Lower lobe of right lung (tissue), 2 donors: ENCODE measurements at regions not wholly inside any gene's neighbourhood (a gene's known extent, or its start where the extent isn't known, plus 50 kb on each side); places are given as distances from the start of the nearest gene placed in this dataset.

Source experiments
- ATAC-seq, 2 donors: fragments of 200-7000 bp; cut with Tn5 transposase; one replicate each; pipeline ENCODE4 v1.9.1; 2020 to 2022; ENCODE audit warnings: mild to moderate bottlenecking in 2 of 2, moderate library complexity in 2 of 2
- DNase-seq: peaks from one replicate; pipeline ENCODE4 v3.0.0-alpha.2; 2020
- H3K27ac ChIP-seq: fragments of 200-600 bp; one replicate; pipeline ENCODE4 v1.8.0; 2022
- H3K27me3 ChIP-seq: fragments of 200-600 bp; one replicate; pipeline ENCODE4 v1.8.0; 2022; ENCODE audit warnings: low read depth
- H3K36me3 ChIP-seq: fragments of 200-600 bp; one replicate; pipeline ENCODE4 v1.8.0; 2022; ENCODE audit warnings: mild to moderate bottlenecking
- H3K4me1 ChIP-seq: fragments of 200-600 bp; one replicate; pipeline ENCODE4 v1.8.0; 2022
- H3K4me3 ChIP-seq: fragments of 200-600 bp; one replicate; pipeline ENCODE4 v1.8.0; 2022; ENCODE audit warnings: mild to moderate bottlenecking
- H3K9me3 ChIP-seq: fragments of 200-600 bp; one replicate; pipeline ENCODE4 v1.8.0; 2022
- intact Hi-C: fragments of 100-400 bp; cut with DNase I; formaldehyde crosslinking; loops from one replicate; pipeline ENCODE4 v1.11.0; 2022
- TF ChIP-seq, protein P1 (sequence below): fragments of 200-600 bp; IDR thresholded peaks from one replicate; pipeline ENCODE4 v1.8.0; 2022; ENCODE audit warnings: antibody characterized with exemption, mild to moderate bottlenecking
- donor health status: DM: no; HTN: yes; CAD: no; lungs with severe emphysema.

DNA sequence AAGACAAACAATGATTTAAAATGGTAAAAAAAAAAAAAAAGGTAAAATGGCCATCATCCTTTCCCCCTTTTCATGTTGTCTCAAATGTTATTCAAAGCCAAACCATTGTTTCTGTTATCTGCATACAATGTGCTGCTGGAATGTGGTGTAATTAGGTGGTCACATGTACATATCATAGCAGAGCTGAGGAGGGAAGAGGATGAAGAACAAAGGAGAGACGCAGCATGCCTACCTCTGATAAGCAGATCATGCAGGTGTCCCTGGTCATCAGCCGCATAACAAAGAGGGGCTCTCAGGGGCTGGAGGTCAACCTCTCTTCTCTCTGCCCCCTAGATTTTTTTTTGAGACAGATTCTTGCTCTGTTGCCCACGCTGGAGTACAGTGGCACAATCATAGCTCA lies 141.0 kb downstream of the CARTPT start:
- no peak for ATAC-seq
- DNase-seq: no peak
- no peaks in the 10 kb centered on the region for H3K9me3 ChIP-seq
- no peak overlapping the region for H3K4me3 ChIP-seq
- H3K4me1 ChIP-seq: no peaks in the 10 kb centered on the region
- TF ChIP-seq, protein P1, sequence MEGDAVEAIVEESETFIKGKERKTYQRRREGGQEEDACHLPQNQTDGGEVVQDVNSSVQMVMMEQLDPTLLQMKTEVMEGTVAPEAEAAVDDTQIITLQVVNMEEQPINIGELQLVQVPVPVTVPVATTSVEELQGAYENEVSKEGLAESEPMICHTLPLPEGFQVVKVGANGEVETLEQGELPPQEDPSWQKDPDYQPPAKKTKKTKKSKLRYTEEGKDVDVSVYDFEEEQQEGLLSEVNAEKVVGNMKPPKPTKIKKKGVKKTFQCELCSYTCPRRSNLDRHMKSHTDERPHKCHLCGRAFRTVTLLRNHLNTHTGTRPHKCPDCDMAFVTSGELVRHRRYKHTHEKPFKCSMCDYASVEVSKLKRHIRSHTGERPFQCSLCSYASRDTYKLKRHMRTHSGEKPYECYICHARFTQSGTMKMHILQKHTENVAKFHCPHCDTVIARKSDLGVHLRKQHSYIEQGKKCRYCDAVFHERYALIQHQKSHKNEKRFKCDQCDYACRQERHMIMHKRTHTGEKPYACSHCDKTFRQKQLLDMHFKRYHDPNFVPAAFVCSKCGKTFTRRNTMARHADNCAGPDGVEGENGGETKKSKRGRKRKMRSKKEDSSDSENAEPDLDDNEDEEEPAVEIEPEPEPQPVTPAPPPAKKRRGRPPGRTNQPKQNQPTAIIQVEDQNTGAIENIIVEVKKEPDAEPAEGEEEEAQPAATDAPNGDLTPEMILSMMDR: no peak
- intact Hi-C loops: no loop called here
- no peak overlapping the region for H3K27ac ChIP-seq
- H3K36me3 ChIP-seq: no peaks in the 10 kb centered on the region
- H3K27me3 ChIP-seq: no peaks in the 10 kb centered on the region

DNA sequence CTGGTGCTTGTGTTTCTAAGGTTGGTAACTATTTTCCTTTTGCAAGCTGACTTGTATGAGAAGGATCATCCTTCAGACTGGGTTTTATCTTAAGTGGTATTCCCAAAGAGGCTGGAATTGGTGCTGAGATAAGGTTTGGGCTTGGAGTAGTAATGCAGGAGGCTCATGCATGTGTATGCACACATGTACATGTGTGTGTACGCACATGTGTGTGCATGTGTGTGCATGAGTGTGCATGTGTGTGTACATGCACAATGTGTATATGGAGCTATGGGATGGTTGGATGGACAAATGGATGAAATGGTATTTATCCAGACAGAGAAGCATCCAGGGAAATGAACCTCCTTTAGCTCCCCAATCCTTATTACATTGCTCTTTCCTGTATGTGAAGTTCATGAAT lies 142.6 kb downstream of the CARTPT start:
- Histone ChIP-seq H3K4me3 (no peak overlapping the region), H3K36me3 (no peaks in the 10 kb centered on the region), H3K27me3 (no peaks in the 10 kb centered on the region), H3K9me3 (no peaks in the 10 kb centered on the region), H3K4me1 (no peaks in the 10 kb centered on the region), H3K27ac (no peak overlapping the region)
- DNase-seq: no peak
- intact Hi-C loops: no loop called here
- no peak for ATAC-seq
- TF ChIP-seq, protein P1: no peak

DNA sequence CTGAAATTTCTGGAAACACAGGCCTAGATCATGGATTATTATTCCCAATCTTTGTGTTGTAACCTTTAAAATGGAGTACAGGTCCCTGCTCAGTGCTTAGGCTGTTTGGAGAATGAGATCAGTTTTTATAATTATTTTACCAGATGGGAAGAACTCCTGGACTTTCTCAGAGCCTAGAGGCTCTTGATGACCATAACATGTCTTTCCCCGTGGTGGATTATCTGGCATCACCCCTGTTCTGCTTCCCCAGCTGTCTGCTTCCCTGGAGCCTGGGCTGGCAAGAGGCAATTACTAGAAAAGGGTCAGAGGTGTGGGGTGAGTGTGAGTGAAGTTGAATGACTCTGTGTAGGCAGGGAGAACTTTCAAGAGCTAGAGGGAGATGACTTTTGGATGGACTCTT lies 143.0 kb downstream of the CARTPT start:
- H3K27ac ChIP-seq: no peak overlapping the region
- intact Hi-C loops: no loop called here
- no peaks in the 10 kb centered on the region for H3K36me3 ChIP-seq
- ATAC-seq: no peak
- H3K27me3 ChIP-seq: no peaks in the 10 kb centered on the region
- H3K4me3 ChIP-seq: no peak overlapping the region
- no peaks in the 10 kb centered on the region for H3K4me1 ChIP-seq
- TF ChIP-seq, protein P1: no peak
- no peaks in the 10 kb centered on the region for H3K9me3 ChIP-seq
- DNase-seq: no peak

DNA sequence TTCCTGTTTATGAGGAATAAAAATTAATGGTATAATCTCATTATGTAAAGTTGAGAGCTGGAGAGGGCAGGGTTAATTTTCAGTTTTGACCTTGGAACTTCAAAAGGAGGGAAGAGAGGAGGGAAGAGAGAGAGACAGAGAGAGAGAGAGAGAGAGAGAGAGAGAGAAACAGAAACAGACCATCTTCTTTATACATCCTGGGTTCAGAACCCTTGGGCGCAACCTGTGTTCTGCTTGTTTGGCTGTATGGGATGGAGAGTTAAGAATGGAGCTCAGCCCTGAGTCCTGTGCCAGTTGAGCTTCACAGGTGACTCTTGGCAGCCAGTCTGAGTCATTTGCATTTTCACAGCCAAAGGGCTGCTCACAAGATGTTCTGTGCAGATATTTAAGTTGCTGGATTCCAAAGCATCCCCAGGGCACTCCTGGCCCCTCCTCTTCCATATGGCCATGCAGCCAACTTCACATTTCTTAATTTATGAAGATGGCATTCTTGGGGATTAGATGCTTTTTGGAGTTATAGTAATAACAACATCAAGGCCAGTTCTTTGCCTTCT lies 143.5 kb downstream of the CARTPT start:
- Histone ChIP-seq H3K27me3 (no peaks in the 10 kb centered on the region), H3K27ac (no peak overlapping the region), H3K4me1 (no peaks in the 10 kb centered on the region), H3K4me3 (no peak overlapping the region), H3K36me3 (no peaks in the 10 kb centered on the region), H3K9me3 (no peaks in the 10 kb centered on the region)
- ATAC-seq (no peak), DNase-seq (no peak)
- intact Hi-C loops: no loop called here
- TF ChIP-seq, protein P1: no peak

DNA sequence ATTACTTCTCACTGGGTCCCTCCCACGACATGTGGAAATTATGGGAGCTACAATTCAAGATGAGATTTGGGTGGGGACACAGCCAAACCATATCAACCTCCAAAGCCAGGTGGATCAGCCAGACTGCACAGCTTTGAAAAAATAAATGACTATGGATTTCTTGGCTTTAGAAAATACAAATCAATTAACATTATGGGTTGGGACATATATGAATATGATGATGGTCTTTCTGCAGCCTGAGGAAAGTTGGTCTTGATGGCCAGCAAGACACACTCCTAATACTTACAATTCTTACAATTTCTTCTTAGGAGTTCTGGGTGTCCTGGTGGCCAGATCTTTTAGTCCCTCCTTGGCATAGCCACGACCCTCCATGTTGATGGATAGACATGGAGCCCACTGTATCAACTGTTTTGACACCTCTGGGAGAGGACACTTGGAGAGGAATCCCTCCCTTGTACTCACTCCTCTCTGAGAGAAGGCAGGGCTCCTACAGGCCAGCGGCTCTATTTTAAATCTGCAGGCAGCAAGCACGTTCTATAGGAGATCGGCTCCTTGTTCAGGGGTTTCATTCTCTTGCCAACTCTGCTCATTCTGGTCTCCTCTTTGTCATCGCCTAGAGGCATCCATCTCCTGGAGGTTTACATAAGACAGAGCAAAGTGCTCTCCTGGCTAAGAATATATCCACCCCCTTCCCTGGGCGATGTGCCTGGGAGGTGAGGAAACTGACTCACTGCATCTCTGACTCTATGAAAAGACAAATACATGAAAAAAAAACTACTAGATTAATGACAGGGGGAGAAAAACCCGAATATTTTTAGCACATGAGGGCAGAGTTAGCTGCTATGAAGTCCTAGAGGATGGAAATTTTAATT lies 145.9 kb downstream of the CARTPT start:
- Histone ChIP-seq H3K4me3 (no peak overlapping the region), H3K27ac (no peak overlapping the region), H3K27me3 (no peaks in the 10 kb centered on the region), H3K9me3 (no peaks in the 10 kb centered on the region), H3K4me1 (no peaks in the 10 kb centered on the region), H3K36me3 (no peaks in the 10 kb centered on the region)
- intact Hi-C loops: no loop called here
- ATAC-seq (peak in 1 of 2 donors; percentile 9), DNase-seq (no peak)
- TF ChIP-seq, protein P1: no peak
